HG03066 (cell line): ENCODE measurements at regions not wholly inside any gene's neighbourhood (a gene's known extent, or its start where the extent isn't known, plus 50 kb on each side); places are given as distances from the start of the nearest gene placed in this dataset.
"Not testable (repeated sequence)": the region's sequence is repeated elsewhere in the genome, so short reads cannot be mapped to it uniquely, and the experiment has no call there.

Source experiments
- ATAC-seq: cut with Tn5 transposase; IDR thresholded peaks from one replicate; pipeline ENCODE4 v1.9.1; 2021; ENCODE audit warnings: low read depth; ENCODE audit not compliant: unreplicated experiment

- not testable (repeated sequence) for ATAC-seq
Measured at GRCh38 chrY:6552930-6553329, 306.9 kb downstream of the TSPY2 start.

GRCh38 chrY:6567030-6567429 lies 321.0 kb downstream of the TSPY2 start:
- not testable (repeated sequence) for ATAC-seq
